Hematopoietic multipotent progenitor cell treated with erythropoietin and hydrocortisone succinate and interleukin-3 and kit ligand, for 4 days (in vitro differentiated cells): ENCODE measurements at regions not wholly inside any gene's neighbourhood (a gene's known extent, or its start where the extent isn't known, plus 50 kb on each side); places are given as distances from the start of the nearest gene placed in this dataset.
"Not testable (repeated sequence)": the region's sequence is repeated elsewhere in the genome, so short reads cannot be mapped to it uniquely, and the experiment has no call there.

Source experiments
- DNase-seq: peaks from one replicate; pipeline ENCODE4 v3.0.0-alpha.2; 2015

DNA sequence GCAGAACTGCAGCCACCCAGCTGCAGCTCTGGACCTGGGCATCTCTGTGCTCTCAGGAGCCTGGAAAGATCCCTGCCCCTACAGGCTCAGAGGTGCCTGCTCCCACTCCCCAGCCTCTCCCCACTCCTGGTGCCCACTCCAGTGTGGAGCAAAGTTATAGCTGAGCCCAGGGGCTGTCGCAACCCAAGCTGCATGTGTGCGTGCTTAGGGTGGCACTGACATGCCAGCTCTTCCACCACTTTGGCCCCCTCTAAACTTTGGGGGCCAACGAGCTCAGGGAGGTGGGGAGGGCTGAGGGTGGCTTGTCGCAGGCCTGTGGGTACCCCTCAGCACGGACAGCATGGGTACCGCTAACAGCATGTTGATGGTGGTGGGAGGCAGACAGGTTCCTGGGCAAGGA lies 126.3 kb upstream of the FHL2 start:
- DNase-seq, result no peak

DNA sequence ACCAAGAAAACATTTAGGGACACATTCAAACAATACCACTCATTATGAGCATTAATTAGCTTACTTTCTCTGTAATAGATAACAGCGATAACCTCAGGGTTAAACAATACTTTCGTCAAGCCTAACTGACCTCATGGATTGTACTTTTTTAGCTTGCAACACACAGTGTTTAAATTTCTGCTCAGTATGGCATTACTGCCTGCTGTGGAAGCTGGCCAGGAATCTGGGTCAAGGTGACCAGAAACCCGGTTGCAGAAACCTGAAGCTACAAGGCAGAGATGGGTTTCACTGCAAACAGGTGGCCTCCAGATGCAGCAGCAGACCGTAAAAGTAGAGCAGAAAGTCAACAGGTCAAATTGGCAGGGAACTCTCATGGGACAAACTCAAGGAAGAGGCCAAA lies 123.8 kb upstream of the FHL2 start:
- DNase-seq, result no peak

DNA sequence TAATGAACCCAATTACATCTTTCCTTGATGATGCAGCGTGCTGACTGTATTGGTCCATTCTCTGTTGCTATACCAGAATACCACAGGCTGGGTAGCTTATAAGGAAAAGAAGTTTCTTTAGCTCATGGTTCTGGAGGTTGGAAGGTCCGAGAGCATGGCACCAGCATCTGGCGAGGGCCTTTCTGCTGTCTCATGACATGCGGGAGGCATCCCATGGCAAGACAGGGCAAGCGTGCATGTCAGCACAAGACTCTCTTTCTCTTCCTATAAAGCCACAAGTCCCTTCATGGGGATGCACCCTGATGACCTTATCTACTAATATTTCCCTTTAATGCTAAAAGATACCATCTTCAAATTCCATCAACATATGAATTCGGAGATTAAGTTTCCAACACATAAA lies 122.8 kb upstream of the FHL2 start:
- DNase-seq, result no peak

DNA sequence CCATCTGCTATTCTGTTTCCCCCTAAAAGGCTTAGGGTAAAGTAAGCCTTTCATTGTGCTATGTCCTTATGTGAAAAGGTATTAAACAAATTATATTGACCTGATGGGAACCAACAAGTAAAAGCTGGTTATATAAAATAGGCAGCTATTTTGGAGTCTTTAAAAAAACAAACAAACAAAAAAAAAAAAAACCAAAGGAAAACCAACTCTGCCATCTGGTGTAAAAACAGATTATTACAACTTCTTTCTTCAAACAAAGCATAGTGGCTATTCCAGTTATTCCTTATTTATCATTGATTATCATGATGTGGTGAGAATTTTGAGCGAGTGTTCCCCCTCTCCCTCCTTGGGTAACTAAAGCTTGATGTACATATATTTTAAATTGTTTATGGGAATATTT lies 122.3 kb upstream of the FHL2 start:
- peak; percentile 51 for DNase-seq

DNA sequence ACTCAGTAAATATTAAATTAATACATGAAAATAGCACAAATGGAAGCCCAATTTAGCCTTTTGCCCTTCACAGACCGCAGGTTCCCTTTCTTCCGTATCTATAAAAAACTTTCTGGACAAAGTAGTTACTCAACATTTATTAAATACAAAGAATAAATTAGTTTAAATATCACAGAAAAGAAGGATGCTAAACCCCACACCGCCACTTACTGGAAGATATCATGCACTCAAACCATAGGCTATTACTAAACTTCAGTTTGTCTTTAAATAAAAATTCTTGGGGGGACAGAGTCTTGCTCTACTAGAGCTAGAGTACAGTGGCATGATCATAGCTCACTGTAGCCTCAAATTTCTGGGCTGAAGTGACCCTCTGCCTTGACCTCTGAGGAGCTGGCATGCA lies 120.7 kb upstream of the FHL2 start:
- no peak for DNase-seq

DNA sequence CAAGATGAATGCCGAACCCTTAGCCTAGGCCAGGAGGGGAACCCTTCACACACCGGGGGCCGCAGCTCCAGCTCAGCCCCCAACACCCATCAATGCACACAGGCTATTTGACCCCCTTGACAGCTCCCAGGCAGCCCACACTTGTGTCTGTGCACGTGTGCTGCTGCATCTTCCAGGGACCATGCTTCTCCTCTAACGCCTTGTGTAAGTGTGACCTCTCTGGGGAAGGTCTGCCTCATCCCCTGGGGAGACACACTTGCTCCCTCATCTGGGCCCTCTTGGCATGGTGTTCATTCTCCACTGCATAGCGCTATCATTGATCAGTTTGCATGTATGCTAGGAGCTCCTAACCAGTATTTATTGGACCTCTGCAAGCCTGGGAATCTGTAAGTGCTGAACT lies 120.0 kb upstream of the FHL2 start:
- DNase-seq, result peak; percentile 65

DNA sequence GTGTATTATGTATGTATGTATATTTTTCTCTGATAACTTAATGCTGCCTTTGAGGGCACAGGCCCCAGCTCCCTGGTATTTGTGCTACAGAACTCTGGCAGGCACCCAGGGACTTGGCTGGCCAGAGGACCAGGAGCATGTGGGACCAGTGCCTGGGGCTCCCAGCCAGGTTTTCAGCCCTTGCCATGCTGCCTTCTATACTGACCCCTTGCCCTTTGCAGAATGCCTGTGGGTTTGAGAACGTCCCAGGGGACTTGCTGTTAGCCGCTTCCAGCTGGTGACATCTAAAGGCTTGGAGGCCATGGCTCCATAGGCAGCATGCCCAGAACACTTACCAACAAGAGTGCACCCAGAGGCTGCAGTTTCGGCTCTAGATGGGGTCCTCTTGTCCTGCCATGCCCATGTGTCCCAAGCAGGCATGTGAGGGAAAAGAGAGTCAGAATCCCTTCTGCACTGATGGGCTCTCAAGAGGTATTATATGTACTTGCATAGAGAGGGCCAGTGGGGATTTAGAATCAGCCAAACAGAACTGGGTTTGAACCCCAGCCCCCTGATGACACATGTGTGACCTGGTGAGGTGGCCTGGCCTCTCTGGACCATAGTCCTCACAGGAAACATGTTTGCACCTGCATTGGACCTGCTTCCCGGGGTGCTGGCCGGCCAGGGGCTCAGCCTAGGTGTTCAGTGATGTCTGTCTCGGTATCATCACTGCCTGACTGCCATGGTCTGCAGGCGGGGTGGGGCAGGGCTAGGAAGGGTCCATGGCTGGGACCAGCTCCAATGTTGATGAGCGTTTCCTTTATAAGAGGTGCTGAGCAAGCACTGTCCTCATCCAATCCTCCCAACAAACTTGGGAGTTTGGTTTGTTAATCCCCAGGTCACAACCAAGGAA lies 119.2 kb upstream of the FHL2 start:
- no peak for DNase-seq

DNA sequence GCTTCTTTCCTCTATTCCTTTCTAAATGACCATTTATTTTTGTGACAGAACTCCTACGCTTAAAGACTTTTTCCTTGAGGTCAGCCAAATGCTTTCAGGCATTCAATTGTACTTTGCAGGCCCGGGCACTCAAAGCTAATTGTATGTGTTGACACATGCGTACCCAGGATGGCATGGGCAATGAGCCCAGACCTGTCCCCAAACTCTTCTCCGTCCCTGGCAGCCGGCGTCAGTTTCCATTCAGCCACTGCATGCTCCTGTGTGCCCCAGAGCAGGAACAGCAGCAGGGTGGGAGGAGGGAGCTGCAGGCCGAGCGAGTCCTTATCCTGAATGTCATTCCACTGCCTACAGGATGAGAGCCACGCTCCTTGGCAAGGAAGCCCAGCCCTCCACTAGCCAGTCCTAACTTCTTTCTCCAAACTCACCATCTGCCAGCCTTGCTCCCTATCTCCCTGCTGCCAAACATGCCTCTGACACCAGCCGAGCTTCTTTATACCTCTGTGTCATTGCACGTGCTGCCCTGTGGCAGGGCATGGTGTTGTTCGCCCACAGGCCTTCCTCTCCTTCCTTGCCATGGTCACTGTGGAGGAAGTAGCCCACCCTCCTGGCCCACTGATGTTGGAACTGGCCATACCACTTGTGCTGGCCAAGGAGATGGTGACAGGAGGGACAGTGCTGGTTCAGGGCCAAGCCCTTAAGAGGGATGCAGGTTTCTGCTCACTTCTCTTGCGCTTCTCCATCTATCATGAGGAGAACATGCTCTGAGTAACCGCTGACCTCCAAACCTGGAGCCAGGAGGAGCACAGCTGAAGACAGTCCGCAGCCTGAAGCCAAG lies 116.9 kb upstream of the FHL2 start:
- DNase-seq, result peak; percentile 20

DNA sequence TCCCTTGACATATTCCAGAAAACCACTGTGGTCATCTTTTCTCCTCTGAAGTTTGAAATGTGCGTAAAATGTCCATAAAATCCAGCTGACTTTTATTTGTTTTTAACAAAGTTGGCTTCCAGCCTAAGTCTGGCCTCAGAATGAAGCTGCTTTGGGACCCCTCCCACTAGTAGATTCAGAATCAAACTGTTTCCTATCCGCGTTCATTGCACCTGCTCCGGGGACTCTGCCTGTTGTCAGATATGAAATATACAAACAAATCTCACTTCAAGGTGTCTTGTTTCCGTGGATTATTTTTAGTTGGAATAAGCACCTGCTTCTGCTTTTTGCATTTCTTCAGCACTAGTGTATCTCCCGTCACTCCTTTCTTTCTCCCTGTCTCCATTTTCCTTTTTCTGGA lies 115.7 kb upstream of the FHL2 start:
- no peak for DNase-seq

DNA sequence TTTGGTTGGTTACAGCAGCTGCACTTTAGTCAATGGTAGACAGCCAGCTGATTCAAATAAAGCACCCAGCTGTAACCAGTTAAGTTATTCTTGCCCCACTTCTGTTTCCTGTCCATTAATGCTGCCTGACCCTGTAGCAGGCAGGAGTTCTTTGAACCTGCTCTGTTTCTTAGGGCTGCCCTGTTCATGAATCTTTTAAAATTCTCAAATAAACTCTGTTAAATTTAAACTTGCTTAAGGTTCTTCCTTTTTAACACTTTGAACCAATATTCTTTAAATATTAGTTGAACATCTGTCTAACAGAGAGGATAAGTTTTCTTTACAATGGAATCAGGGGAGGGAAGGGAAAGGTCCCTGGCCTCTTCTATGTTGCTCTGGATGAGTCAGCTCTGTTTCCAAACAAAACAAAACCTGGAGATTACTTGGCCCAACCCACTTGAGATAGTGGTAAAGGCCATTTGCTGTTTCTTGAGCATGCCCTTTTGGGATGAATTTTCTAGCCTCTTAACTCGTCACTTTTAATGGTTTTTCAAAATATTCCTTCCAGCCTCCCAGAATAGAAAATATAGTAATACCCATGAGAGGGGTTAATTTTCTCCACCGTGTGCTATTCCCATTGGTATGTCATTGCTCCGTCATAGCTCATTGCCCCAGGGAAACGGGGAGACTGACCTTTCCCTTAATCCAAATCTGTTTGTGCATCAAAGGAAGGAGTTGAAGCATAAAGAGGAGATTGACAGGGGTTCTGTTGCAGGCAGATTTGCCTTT lies 112.1 kb upstream of the FHL2 start:
- no peak for DNase-seq

DNA sequence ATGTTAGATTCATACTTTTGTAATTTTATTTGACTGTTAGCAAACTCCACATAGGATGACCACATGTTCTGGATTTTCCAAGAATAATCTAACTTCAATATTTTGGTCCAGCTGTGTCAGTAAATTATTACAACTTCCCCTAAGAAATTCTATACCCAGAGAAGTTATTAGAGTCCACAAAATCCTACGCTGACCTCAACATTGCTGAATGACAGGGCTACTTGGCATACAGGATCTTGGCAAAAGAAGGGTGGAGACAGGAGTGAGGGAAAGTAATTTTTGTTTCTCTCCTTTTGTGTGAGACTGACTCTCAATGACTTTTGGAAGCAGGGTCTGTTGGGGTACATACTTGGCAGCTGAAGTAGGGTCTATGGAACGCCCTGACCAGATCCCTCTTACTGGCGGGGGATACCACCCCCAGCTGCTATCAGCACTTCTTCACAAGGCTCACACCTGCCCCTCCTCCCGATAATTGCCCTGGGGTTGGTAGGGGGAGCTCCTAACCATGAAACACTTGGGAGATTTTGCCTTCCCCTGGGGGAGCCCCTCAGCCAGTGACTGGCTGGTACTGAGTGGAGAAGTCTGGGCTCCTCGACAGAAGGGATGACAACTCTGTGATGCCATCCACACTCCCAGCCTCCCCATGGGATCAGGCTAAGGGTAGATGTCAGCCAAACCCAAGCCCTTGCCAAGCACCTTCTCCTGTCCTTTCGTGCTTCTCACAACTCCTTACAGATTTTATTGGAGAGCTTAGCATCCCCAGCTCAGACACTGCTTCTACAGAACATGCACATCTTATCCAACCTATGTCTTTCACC lies 110.6 kb upstream of the FHL2 start:
- DNase-seq, result no peak

DNA sequence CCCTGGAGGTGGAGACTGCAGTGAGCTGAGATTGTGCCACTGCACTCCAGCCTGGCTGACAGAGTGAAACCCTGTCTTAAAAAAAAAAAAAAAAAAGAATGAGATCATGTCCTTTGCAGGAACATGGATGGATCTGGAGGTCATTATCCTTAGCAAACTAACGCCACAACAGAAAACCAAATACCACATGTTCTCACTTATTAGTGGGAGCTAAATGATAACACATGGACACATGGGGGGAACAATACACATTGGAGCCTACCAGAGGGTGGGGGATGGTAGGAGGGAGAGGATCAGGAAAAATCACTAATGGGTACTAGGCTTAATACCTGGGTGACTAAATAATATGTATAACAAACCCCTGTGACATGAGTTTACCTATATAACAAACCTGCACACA lies 108.0 kb upstream of the FHL2 start:
- DNase-seq, result not testable (repeated sequence)

DNA sequence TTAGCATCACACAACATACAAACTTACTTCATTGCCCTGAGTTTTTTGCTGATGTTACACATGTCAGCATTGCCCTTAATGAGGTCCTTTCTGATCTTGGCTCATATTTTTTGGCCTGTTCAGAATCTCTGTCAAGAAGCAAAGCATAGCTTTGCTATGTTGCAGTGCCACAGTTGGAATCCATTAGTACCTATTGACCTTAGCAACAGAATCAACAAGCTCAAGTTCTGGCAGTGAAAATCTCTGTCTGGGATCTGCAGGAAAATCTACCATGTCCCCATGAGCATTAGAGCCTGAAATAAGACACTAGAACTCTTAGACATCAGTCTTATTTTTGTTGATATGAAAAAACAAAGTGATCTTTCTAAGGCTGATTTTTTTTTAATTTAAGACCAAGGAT lies 105.6 kb upstream of the FHL2 start:
- no peak for DNase-seq

DNA sequence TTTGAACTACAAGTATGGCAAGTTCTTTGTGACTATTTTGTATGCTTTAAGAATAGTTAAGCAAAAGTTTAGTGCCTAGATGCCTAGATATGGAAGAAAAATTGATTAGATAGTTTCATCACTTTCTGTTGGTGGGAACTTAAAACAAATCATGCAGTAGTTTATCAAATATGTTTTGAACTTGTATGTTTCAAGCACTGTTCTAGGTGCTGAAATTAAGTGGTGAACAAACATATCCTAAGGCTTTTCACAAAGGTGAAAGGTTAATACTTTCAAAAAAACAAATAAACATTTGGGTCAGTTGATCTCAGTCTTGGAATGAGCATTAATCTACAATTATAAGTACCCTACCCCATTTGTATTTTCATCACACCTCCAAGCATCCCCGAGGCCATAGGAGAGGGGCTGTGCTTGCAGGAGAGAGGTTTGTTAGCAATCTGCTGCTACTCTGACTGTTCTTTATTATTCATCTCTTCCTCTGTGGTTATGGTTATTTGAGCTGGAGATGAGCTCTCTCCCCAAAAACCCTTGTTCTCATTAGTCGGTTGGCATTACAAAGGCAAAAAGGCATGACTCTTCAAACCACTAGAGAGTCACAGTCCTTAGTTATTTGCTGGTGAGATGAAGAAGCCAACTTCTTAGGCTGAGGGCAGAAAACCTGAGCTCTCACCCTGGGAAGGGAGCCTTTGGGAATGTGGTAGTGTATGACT lies 103.9 kb upstream of the FHL2 start:
- no peak for DNase-seq

DNA sequence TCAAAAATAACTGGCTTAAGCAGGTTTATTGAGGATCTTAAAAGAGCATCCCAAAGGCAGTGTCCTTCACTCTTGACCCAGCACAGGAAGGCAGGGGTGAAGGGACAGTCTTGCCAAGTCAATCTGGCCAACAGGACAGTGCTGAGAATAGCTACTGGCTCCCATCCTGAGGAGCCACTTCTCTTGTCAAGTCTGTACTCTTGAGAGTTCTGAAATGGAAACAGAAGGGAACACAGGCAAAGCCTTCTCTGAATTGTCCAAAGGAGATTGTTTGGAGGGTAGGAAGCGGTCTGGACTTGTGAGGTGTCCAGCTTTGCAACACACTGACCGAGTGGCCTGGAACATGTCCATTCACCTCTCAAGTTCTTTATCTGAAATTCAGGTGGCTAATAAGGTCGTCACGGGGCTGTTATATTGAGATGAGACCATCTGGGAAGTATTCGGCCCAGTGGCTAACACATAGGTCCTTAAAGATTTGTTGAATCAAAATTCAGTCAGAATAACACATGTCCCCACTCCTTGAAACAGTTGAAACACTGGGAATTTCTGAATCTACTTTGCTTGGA lies 99.5 kb upstream of the FHL2 start:
- DNase-seq, result no peak

DNA sequence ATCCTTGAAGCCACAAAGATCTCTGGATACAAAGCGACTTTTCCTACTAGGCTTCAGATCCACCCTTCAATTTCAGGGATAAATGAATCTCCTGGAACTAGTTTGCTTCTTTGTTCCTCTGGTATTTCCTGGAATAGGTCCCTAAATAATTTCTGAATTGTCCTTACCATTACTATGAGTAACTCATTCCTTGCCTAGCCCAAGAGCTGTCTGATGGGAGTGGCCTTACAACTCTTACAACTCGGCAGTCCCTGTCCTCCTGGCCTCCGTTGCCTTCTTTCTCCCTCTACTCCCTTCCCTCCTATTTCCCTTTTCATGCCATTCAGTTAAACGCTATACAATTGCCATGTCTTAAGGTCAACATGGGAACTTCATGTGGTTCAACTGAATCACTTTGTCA lies 98.2 kb upstream of the FHL2 start:
- no peak for DNase-seq

DNA sequence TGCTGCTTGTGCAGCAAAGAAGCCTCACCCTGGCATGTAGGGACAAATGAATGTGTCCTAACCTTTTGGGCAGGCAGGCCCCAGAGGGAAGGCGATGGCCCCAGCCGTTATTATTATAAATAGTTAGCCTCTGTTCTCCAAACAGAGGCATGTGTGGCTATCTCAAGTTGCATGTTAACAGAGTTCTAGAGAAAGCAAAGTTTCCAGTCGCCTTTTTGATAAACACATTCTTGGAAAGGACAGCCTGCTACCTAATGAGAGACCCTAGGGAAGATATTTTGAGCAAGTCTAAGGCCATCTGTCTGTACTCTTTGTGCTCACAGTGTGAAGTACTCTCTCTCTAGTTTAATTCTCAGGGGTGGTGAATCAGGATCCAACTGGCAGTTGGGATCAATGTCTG lies 97.4 kb upstream of the FHL2 start:
- no peak for DNase-seq

DNA sequence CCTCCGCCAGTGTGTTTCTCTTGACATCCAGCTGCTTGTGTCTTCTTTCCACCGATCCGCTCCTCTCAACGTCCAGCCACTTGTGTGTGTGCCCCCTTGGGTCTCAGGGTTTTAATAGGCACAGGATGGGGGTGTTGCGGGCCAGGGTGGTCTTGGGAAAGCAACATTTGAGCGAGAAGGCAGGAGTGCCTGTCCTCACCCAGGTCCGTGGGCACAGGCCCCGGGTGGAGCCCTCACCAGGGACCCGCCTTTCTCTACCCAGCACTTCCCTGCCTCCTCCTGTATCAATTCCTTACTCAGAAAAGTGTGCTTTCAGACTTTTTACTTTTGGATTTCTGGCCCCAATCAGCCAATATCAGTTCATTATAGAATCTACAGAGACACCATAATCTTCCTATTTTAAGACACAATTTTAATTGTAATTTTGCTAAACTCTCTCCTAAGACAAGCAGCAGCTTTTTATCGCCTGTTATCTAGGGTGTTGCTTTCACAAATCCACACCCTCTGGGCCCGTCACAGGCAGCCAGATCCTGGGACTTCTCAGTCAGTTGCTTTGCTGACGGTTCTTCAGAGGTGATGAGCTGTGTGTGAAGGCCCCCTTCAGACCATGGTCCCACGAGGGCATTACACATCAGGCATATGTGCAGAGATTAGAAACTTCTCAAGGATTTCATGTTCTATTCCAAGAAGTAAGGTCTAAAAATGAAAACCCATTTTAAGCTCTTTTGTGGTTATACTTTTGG lies 96.0 kb upstream of the FHL2 start:
- peak; percentile 68 for DNase-seq

DNA sequence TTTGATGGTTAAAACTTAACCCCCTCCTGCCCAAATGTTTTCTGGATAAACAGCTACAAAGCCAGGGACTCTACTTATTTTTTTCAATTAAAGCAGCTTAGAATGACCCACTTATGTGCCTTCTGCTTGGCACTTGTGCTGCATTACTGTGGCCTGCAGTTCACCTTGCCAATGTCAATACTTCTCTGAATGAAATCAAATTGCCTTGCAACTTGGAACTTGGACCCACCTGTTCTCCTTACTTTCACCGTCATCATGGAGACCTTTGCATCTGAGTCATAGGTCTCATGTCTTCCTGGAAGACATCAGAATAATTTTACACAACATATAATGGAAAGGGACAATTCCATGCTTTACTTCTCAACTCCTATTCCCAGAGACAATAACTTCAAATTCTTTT lies 92.1 kb upstream of the FHL2 start:
- no peak for DNase-seq

DNA sequence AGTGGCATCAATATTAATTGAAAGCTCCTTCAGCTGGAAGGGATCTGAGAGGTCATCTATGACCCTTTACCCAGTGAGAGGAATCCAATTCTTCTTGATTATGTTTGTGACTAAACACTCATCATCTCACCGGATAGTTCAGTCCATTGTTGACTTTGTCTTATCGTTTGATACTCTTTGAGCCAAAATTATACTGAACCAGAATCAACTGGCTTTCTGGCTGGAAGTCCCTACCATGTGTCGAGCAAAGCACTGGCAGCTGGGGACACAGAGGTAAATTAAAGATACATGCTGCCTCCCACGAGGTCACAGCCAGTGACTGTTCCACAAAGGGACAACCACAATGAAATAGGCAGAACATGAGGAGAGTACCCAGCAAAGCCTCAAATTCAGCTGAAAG lies 91.4 kb upstream of the FHL2 start:
- DNase-seq, result no peak
